Cardiac muscle cell (in vitro differentiated cells and primary cell): ENCODE measurements at regions not wholly inside any gene's neighbourhood (a gene's known extent, or its start where the extent isn't known, plus 50 kb on each side); places are given as distances from the start of the nearest gene placed in this dataset.

Source experiments
- DNase-seq, 2 donors: peaks; one replicate each; pipeline versions ENCODE4 v3.0.0 to v3.0.0-alpha.2; 2010 to 2017; ENCODE audit warnings: low read depth in 1 of 2, low spot score in 1 of 2
- H3K27ac ChIP-seq: fragments of 200-600 bp; sonication (generic); 2 replicates; pipeline ENCODE4 v1.5.1; 2016
- H3K27me3 ChIP-seq: fragments of 200-600 bp; sonication (generic); 2 replicates; pipeline ENCODE4 v1.6.0; 2016; ENCODE audit warnings: control low read depth
- H3K36me3 ChIP-seq: fragments of 200-600 bp; sonication (generic); 2 replicates; pipeline ENCODE4 v1.5.1; 2016; ENCODE audit warnings: control low read depth
- H3K4me1 ChIP-seq: fragments of 200-600 bp; sonication (generic); 2 replicates; pipeline ENCODE4 v1.8.1; 2017; ENCODE audit warnings: low read depth, mild to moderate bottlenecking, mixed run types
- H3K4me3 ChIP-seq: fragments of 200-600 bp; sonication (generic); 2 replicates; pipeline ENCODE4 v1.5.1; 2016; ENCODE audit warnings: mild to moderate bottlenecking
- H3K9me3 ChIP-seq: fragments of 200-600 bp; sonication (generic); 2 replicates; pipeline ENCODE4 v1.5.1; 2017; ENCODE audit warnings: low read depth, mild to moderate bottlenecking, control low read depth
- CTCF ChIP-seq: IDR thresholded peaks from 2 replicates; pipeline ENCODE4 v1.5.1; 2012; ENCODE audit warnings: low read depth, mild to moderate bottlenecking, low read length

GRCh38 chr3:144426967-144427366 is 455.3 kb downstream of the DIPK2A start:
- no peak for DNase-seq
- Histone ChIP-seq H3K4me3 (no peak overlapping the region), H3K27me3 (no peaks in the 10 kb centered on the region), H3K36me3 (no peaks in the 10 kb centered on the region), H3K4me1 (no peaks in the 10 kb centered on the region), H3K27ac (no peak overlapping the region), H3K9me3 (no peaks in the 10 kb centered on the region)
- TF ChIP-seq CTCF: no peak

GRCh38 chr3:144429719-144430121 is 458.1 kb downstream of the DIPK2A start:
- no peak overlapping the region for H3K4me3 ChIP-seq
- H3K27me3 ChIP-seq: no peaks in the 10 kb centered on the region
- no peak overlapping the region for H3K27ac ChIP-seq
- no peaks in the 10 kb centered on the region for H3K4me1 ChIP-seq
- DNase-seq: no peak
- no peak for TF ChIP-seq CTCF
- no peaks in the 10 kb centered on the region for H3K9me3 ChIP-seq
- H3K36me3 ChIP-seq: no peaks in the 10 kb centered on the region

DNA sequence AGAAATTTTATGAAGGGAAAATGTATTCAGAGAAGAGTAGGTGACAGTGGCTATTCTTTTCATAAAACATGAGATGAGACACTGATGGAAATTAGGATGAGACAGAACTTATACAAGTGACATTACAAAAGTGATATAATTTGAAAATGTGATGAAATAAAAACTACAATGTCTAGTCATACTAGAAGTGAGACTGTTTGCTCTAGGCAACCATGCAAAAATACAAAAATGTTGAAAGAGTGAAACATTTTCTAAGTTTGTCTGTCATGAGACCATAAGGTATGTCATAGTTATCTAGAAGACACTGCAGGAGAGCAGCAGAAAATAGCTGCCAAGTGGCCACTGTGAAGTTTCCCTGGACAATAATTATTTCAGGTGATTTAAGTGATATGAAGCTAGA is 459.5 kb downstream of the DIPK2A start:
- Histone ChIP-seq H3K4me1 (no peaks in the 10 kb centered on the region), H3K9me3 (no peaks in the 10 kb centered on the region)
- no peak for TF ChIP-seq CTCF

GRCh38 chr3:144433006-144433405 is 461.4 kb downstream of the DIPK2A start:
- Histone ChIP-seq H3K36me3 (no peaks in the 10 kb centered on the region), H3K4me3 (no peak overlapping the region), H3K4me1 (no peaks in the 10 kb centered on the region), H3K9me3 (no peaks in the 10 kb centered on the region), H3K27ac (no peak overlapping the region), H3K27me3 (no peaks in the 10 kb centered on the region)
- no peak for DNase-seq
- no peak for TF ChIP-seq CTCF

More for the DNA sequence above, 459.5 kb downstream of the DIPK2A start:
- no peak overlapping the region for H3K4me3 ChIP-seq
- no peaks in the 10 kb centered on the region for H3K27me3 ChIP-seq
- H3K27ac ChIP-seq: no peak overlapping the region
- no peak for DNase-seq
- H3K36me3 ChIP-seq: no peaks in the 10 kb centered on the region

DNA sequence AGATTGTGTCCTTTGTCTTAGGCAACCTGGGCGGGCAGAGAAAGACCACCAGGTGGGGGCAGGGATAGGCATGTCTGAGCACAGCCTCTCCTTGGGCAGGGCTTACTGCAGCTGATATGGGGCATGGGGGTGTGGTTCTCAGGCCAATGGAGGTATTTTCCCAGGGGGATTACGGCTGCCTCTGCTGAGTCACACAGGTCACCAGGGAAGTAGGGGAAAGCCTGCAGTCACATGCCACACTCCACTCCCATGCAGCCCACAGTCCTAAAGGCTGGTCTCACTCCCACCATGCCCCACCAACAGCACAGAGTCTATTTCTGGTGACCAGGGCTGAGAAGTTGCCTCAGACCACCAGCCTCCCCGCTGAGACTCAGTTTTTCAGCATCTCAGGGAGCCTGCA is 466.4 kb downstream of the DIPK2A start:
- no peaks in the 10 kb centered on the region for H3K36me3 ChIP-seq
- no peaks in the 10 kb centered on the region for H3K4me1 ChIP-seq
- no peaks in the 10 kb centered on the region for H3K27me3 ChIP-seq
- H3K4me3 ChIP-seq: no peak overlapping the region
- H3K27ac ChIP-seq: no peak overlapping the region
- no peak for DNase-seq
- no peaks in the 10 kb centered on the region for H3K9me3 ChIP-seq
- no peak for TF ChIP-seq CTCF

DNA sequence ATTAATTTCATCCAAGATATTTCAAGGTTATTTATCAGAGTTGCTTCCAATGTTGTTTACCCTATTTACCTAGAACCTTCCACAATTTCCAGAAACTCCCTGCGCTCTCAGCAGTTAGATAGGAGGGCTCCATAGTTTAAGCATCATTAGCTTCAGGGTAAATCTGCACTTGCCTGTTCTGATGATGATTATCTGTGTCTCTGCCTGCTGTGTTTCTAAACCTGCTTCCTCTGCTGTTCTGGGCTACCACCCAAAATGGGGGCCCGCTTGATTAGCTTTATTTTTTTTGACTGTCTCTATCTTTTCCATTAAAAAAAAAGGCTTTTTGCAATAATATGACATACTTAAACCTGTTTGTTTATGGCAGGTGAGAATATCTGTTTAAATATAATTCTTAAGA is 472.4 kb downstream of the DIPK2A start:
- TF ChIP-seq CTCF: no peak
- Histone ChIP-seq H3K4me1 (no peaks in the 10 kb centered on the region), H3K36me3 (no peaks in the 10 kb centered on the region), H3K4me3 (no peak overlapping the region), H3K27me3 (no peaks in the 10 kb centered on the region), H3K27ac (no peak overlapping the region), H3K9me3 (no peaks in the 10 kb centered on the region)
- no peak for DNase-seq
